Stimulated activated CD8-positive, alpha-beta memory T cell treated with anti-CD3 and anti-CD28 coated beads, Interleukin-4, amount 100 ng/mL, for 24 hours (primary cell): ENCODE measurements at regions not wholly inside any gene's neighbourhood (a gene's known extent, or its start where the extent isn't known, plus 50 kb on each side); places are given as distances from the start of the nearest gene placed in this dataset.
A peak's percentile ranks its signal among the peaks of the same experiment; 100 is the strongest.

ENCODE experiments used
- DNase-seq: peaks from one replicate; pipeline ENCODE4 v3.0.0-alpha.2; 2020; ENCODE audit warnings: low read depth

- DNase-seq, result no peak
Measured at GRCh38 chr2:158732573-158733429, 62.3 kb upstream of the DAPL1 start.

- no peak for DNase-seq
Measured at GRCh38 chr2:158733430-158733755, 61.7 kb upstream of the DAPL1 start.

GRCh38 chr2:158734442-158734841 is 60.7 kb upstream of the DAPL1 start:
- no peak for DNase-seq

GRCh38 chr2:158735822-158736580 is 59.1 kb upstream of the DAPL1 start:
- no peak for DNase-seq

- DNase-seq, result no peak
Measured at GRCh38 chr2:158738363-158738762, 56.8 kb upstream of the DAPL1 start.

- DNase-seq, result no peak
Measured at GRCh38 chr2:158740127-158740526, 55.0 kb upstream of the DAPL1 start.

GRCh38 chr2:158740621-158741020 is 54.5 kb upstream of the DAPL1 start:
- no peak for DNase-seq

- no peak for DNase-seq
Measured at GRCh38 chr2:158741625-158742024, 53.5 kb upstream of the DAPL1 start.

- no peak for DNase-seq
Measured at GRCh38 chr2:158742536-158742935, 52.6 kb upstream of the DAPL1 start.

- no peak for DNase-seq
Measured at GRCh38 chr2:158743466-158743865, 51.7 kb upstream of the DAPL1 start.

- DNase-seq, result no peak
Measured at GRCh38 chr2:158743879-158744278, 51.2 kb upstream of the DAPL1 start.

GRCh38 chr2:158745067-158745865 is 49.9 kb upstream of the DAPL1 start:
- peak; percentile 21 for DNase-seq
